ENCODE measurements at regions not wholly inside any gene's neighbourhood (a gene's known extent, or its start where the extent isn't known, plus 50 kb on each side); places are given as distances from the start of the nearest gene placed in this dataset. TPM values are rescaled to one million over a fixed set of nuclear protein-coding genes. Genes with fewer than 3 reads are reported as not detected.

Small RNA genes in the stretch of these regions (microRNA-seq; reads per million reads assigned to microRNA genes)
- gene RNU6-812P (ENCODE audit: insufficient read depth, insufficient read length) (not detected), gene RNU6-827P (ENCODE audit: insufficient read depth, insufficient read length) (not detected)

Small RNA genes in the stretch of these regions (small RNA-seq; reads per million reads assigned to genes)
- gene RNU6-812P (0 reads per million in 5 experiments), gene RNU6-827P (0 reads per million in 5 experiments)

Data from IMR-90 (cell line).